GM23338 (cell line): ENCODE measurements at regions not wholly inside any gene's neighbourhood (a gene's known extent, or its start where the extent isn't known, plus 50 kb on each side); places are given as distances from the start of the nearest gene placed in this dataset.

Source experiments
- ATAC-seq: fragments of 200-7000 bp; cut with Tn5 transposase; 3 replicates; pipeline ENCODE4 v1.9.1; 2020
- DNase-seq: peaks from one replicate; pipeline ENCODE4 v3.0.0-alpha.2; 2015; ENCODE audit warnings: low spot score
- H2AFZ ChIP-seq: fragments of 200-600 bp; sonication (generic); 2 replicates; pipeline ENCODE4 v1.8.0; 2016; ENCODE audit warnings: antibody characterized with exemption, mild to moderate bottlenecking, moderate library complexity
- H3F3A ChIP-seq: fragments of 200-600 bp; sonication (generic); replicated peaks from 2 replicates; pipeline ENCODE4 v1.8.0; 2017; ENCODE audit warnings: antibody characterized with exemption, mixed run types, low read depth
- H3K27ac ChIP-seq: fragments of 200-600 bp; sonication (generic); 2 replicates; pipeline ENCODE4 v1.6.1; 2016; ENCODE audit warnings: low read depth
- H3K27me3 ChIP-seq: fragments of 200-600 bp; sonication (generic); 2 replicates; pipeline ENCODE4 v1.8.0; 2016; ENCODE audit warnings: mild to moderate bottlenecking, mixed run types, moderate library complexity; ENCODE audit not compliant: insufficient read depth
- H3K36me3 ChIP-seq: fragments of 200-600 bp; sonication (generic); 2 replicates; pipeline ENCODE4 v1.8.0; 2016; ENCODE audit warnings: mild to moderate bottlenecking; ENCODE audit not compliant: insufficient read depth
- H3K4me1 ChIP-seq: fragments of 200-600 bp; sonication (generic); 2 replicates; pipeline ENCODE4 v1.8.0; 2016; ENCODE audit warnings: mild to moderate bottlenecking, moderate library complexity; ENCODE audit not compliant: insufficient read depth
- H3K4me2 ChIP-seq: fragments of 200-600 bp; sonication (generic); 2 replicates; pipeline ENCODE4 v1.7.1; 2017; ENCODE audit warnings: mixed run types
- H3K4me3 ChIP-seq: fragments of 200-600 bp; sonication (generic); 2 replicates; pipeline ENCODE4 v1.6.1; 2016; ENCODE audit warnings: mixed run types
- H3K79me2 ChIP-seq: fragments of 200-600 bp; sonication (generic); replicated peaks from 2 replicates; pipeline ENCODE4 v1.8.0; 2017; ENCODE audit warnings: mild to moderate bottlenecking; ENCODE audit not compliant: insufficient read depth
- H3K9me2 ChIP-seq: fragments of 200-600 bp; sonication (generic); 2 replicates; pipeline ENCODE4 v1.8.0; 2017; ENCODE audit not compliant: insufficient read depth
- H4K20me1 ChIP-seq: fragments of 200-600 bp; sonication (generic); replicated peaks from 2 replicates; pipeline ENCODE4 v1.8.0; 2017; ENCODE audit warnings: mild to moderate bottlenecking; ENCODE audit not compliant: insufficient read depth
- H3K27ac Mint-ChIP-seq: 2 replicates; pipeline ENCODE4 v1.8.0; 2020; ENCODE audit warnings: inconsistent platforms, mild to moderate bottlenecking, moderate library complexity, mixed read lengths
- H3K27me3 Mint-ChIP-seq: 3 replicates; pipeline ENCODE4 v1.8.0; 2022; ENCODE audit warnings: low read depth, mild to moderate bottlenecking, moderate library complexity, mixed read lengths, inconsistent platforms; ENCODE audit not compliant: insufficient read depth, poor library complexity
- H3K36me3 Mint-ChIP-seq: 3 replicates; pipeline ENCODE4 v1.8.0; 2021; ENCODE audit warnings: low read depth, mild to moderate bottlenecking, inconsistent platforms, moderate library complexity, mixed read lengths
- H3K4me1 Mint-ChIP-seq: 3 replicates; pipeline ENCODE4 v1.8.0; 2020; ENCODE audit warnings: mild to moderate bottlenecking, inconsistent platforms, mixed read lengths
- H3K4me3 Mint-ChIP-seq: 3 replicates; pipeline ENCODE4 v1.8.0; 2021; ENCODE audit warnings: moderate library complexity, mild to moderate bottlenecking, inconsistent platforms, mixed read lengths
- H3K9me3 Mint-ChIP-seq: 3 replicates; pipeline ENCODE4 v1.8.0; 2020; ENCODE audit warnings: moderate library complexity, mild to moderate bottlenecking, inconsistent platforms, mixed read lengths
- JUNB ChIP-seq: IDR thresholded peaks from one replicate; pipeline ENCODE4 v1.6.1; 2016; ENCODE audit warnings: antibody characterized with exemption; ENCODE audit not compliant: unreplicated experiment
- NANOG ChIP-seq: IDR thresholded peaks from 2 replicates; pipeline ENCODE4 v1.6.1; 2016; ENCODE audit warnings: antibody characterized with exemption, borderline replicate concordance
- POLR2AphosphoS5 ChIP-seq: IDR thresholded peaks from 2 replicates; pipeline ENCODE4 v1.6.1; 2016; ENCODE audit warnings: antibody characterized with exemption, low read depth
- ZNF114 ChIP-seq: fragments of 250-450 bp; sonication (Bioruptor Pico); IDR thresholded peaks from 2 replicates; pipeline ENCODE4 v1.5.0; 2020; ENCODE audit warnings: mild to moderate bottlenecking, moderate library complexity
- TF ChIP-seq, protein P1 (sequence below): fragments of 250-450 bp; sonication (Bioruptor Pico); IDR thresholded peaks from 2 replicates; pipeline ENCODE4 v1.5.0; 2020; ENCODE audit warnings: mild to moderate bottlenecking, moderate library complexity
- TF ChIP-seq, protein P2 (sequence below), 2 experiments: fragments of 200-600 bp in 1 of 2; sonication (generic) in 1 of 2; conservative IDR thresholded peaks; 2 replicates each; pipeline versions ENCODE4 v1.5.1 to v1.6.1; 2016 to 2017; ENCODE audit warnings: antibody characterized with exemption in 2 of 2, low read depth in 2 of 2, mild to moderate bottlenecking in 2 of 2, moderate library complexity in 1 of 2
- TF ChIP-seq, protein P3 (sequence below): IDR thresholded peaks from one replicate; pipeline ENCODE4 v1.6.1; 2018; ENCODE audit warnings: antibody characterized with exemption; ENCODE audit not compliant: unreplicated experiment

DNA sequence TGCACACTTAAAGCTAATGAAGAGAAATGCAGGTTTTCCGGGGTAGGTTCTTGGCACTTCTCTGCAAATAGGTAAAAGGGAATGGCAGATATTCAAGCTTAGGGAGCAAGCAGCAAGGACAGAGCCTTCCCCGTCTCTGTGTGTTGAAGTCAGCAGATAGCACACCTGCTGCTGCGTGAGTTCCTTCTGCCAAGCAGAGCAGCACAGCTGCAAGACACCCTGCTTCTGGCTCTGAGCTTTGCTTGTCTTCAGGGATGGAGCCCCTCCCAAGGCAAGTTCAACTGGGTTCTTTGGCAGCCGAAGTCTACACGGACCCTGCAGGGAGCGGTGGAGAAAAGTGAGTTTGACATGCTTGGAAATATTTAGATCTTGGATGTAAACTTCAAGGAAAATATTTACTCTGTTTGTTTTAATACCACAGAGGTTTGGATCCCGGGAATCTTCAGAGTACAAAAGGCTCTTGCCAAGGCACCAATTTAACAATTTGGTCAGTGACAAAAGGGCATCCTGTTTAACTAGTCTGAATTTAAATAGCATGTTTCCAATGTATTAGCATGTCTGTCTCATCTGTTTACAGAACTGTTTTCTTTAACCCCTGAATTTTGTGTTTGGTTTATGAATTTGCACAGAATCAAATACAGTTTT, 113.4 kb upstream of the KCNJ16 start:
- DNase-seq = peak; percentile 63
- Mint-ChIP-seq H3K36me3 (no peaks in the 10 kb centered on the region), H3K27me3 (no peaks in the 10 kb centered on the region), H3K4me1 (peaks cover 22% of the 10 kb centered on the region), H3K4me3 (peak overlapping the region; percentile 30; the same call in 1 of the 3 replicates), H3K9me3 (no peaks in the 10 kb centered on the region; the same call in 2 of the 3 replicates), H3K27ac (0 out of 2 replicates have a peak overlapping the region, but pooled peaks have one; percentile 3)
- ATAC-seq = peak; percentile 99
- Histone ChIP-seq H3K27me3 (no peaks in the 10 kb centered on the region), H3K4me1 (peaks cover 14% of the 10 kb centered on the region), H2AFZ (peak overlapping the region; percentile 1; the same call in 1 of the 2 replicates), H4K20me1 (no peaks in the 10 kb centered on the region), H3K4me2 (peak overlapping the region; percentile 21), H3F3A (no peaks in the 10 kb centered on the region), H3K9me2 (peaks cover 11% of the 10 kb centered on the region; the same call in 1 of the 2 replicates), H3K4me3 (no peak overlapping the region), H3K27ac (no peak overlapping the region), H3K36me3 (no peaks in the 10 kb centered on the region), H3K79me2 (no peaks in the 10 kb centered on the region)
- TF ChIP-seq ZNF114 (CRISPR knock-in tag) = no peak
- TF ChIP-seq, protein P1, sequence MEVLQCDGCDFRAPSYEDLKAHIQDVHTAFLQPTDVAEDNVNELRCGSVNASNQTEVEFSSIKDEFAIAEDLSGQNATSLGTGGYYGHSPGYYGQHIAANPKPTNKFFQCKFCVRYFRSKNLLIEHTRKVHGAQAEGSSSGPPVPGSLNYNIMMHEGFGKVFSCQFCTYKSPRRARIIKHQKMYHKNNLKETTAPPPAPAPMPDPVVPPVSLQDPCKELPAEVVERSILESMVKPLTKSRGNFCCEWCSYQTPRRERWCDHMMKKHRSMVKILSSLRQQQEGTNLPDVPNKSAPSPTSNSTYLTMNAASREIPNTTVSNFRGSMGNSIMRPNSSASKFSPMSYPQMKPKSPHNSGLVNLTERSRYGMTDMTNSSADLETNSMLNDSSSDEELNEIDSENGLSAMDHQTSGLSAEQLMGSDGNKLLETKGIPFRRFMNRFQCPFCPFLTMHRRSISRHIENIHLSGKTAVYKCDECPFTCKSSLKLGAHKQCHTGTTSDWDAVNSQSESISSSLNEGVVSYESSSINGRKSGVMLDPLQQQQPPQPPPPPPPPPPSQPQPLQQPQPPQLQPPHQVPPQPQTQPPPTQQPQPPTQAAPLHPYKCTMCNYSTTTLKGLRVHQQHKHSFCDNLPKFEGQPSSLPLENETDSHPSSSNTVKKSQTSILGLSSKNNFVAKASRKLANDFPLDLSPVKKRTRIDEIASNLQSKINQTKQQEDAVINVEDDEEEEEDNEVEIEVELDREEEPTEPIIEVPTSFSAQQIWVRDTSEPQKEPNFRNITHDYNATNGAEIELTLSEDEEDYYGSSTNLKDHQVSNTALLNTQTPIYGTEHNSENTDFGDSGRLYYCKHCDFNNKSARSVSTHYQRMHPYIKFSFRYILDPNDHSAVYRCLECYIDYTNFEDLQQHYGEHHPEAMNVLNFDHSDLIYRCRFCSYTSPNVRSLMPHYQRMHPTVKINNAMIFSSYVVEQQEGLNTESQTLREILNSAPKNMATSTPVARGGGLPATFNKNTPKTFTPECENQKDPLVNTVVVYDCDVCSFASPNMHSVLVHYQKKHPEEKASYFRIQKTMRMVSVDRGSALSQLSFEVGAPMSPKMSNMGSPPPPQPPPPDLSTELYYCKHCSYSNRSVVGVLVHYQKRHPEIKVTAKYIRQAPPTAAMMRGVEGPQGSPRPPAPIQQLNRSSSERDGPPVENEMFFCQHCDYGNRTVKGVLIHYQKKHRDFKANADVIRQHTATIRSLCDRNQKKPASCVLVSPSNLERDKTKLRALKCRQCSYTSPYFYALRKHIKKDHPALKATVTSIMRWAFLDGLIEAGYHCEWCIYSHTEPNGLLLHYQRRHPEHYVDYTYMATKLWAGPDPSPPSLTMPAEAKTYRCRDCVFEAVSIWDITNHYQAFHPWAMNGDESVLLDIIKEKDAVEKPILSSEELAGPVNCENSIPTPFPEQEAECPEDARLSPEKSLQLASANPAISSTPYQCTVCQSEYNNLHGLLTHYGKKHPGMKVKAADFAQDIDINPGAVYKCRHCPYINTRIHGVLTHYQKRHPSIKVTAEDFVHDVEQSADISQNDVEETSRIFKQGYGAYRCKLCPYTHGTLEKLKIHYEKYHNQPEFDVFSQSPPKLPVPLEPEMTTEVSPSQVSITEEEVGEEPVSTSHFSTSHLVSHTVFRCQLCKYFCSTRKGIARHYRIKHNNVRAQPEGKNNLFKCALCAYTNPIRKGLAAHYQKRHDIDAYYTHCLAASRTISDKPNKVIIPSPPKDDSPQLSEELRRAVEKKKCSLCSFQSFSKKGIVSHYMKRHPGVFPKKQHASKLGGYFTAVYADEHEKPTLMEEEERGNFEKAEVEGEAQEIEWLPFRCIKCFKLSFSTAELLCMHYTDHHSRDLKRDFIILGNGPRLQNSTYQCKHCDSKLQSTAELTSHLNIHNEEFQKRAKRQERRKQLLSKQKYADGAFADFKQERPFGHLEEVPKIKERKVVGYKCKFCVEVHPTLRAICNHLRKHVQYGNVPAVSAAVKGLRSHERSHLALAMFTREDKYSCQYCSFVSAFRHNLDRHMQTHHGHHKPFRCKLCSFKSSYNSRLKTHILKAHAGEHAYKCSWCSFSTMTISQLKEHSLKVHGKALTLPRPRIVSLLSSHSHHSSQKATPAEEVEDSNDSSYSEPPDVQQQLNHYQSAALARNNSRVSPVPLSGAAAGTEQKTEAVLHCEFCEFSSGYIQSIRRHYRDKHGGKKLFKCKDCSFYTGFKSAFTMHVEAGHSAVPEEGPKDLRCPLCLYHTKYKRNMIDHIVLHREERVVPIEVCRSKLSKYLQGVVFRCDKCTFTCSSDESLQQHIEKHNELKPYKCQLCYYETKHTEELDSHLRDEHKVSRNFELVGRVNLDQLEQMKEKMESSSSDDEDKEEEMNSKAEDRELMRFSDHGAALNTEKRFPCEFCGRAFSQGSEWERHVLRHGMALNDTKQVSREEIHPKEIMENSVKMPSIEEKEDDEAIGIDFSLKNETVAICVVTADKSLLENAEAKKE (CRISPR knock-in tag) = peak; percentile 92

DNA sequence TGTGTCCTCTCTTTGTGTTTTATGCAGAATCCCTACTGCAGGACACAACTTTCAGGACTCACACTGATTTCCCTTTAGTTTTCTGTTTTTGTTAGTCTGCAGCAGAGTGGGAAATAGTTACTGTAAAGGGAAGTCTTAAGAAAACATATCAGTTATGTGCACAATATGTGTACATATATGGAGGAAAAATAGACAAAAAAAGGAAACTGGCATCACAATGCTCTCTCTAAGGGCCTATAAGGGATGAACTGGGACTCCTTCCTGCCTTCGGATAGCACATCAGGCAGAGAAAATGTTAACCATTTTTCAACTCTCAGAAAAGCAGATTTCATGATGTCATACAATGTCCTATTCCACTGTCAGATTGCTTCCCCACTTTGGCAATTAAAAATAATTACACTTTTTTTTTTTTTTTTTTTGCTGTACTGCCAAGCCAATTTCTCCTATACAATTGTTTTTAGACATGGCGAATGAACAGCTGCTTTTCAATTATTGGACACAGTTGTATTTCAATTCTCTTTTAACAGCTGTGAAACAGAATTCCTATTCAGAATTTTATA, 112.5 kb upstream of the KCNJ16 start:
- Histone ChIP-seq H3K4me2 (no peak overlapping the region), H3K4me1 (peaks cover 14% of the 10 kb centered on the region), H3K27me3 (no peaks in the 10 kb centered on the region), H3K79me2 (no peaks in the 10 kb centered on the region), H3K9me2 (peaks cover 11% of the 10 kb centered on the region; the same call in 1 of the 2 replicates), H2AFZ (no peak overlapping the region), H3F3A (no peaks in the 10 kb centered on the region), H3K27ac (no peak overlapping the region), H4K20me1 (no peaks in the 10 kb centered on the region), H3K36me3 (no peaks in the 10 kb centered on the region), H3K4me3 (no peak overlapping the region)
- DNase-seq = no peak
- H3K27me3 Mint-ChIP-seq = no peaks in the 10 kb centered on the region
- no peaks in the 10 kb centered on the region for H3K36me3 Mint-ChIP-seq
- no peak overlapping the region for H3K27ac Mint-ChIP-seq
- H3K9me3 Mint-ChIP-seq = no peaks in the 10 kb centered on the region; the same call in 2 of the 3 replicates
- H3K4me1 Mint-ChIP-seq = peaks cover 22% of the 10 kb centered on the region
- H3K4me3 Mint-ChIP-seq = no peak overlapping the region
- ATAC-seq = no peak
- TF ChIP-seq POLR2AphosphoS5 (no peak), NANOG (no peak), JUNB (no peak)
- TF ChIP-seq, protein P2, sequence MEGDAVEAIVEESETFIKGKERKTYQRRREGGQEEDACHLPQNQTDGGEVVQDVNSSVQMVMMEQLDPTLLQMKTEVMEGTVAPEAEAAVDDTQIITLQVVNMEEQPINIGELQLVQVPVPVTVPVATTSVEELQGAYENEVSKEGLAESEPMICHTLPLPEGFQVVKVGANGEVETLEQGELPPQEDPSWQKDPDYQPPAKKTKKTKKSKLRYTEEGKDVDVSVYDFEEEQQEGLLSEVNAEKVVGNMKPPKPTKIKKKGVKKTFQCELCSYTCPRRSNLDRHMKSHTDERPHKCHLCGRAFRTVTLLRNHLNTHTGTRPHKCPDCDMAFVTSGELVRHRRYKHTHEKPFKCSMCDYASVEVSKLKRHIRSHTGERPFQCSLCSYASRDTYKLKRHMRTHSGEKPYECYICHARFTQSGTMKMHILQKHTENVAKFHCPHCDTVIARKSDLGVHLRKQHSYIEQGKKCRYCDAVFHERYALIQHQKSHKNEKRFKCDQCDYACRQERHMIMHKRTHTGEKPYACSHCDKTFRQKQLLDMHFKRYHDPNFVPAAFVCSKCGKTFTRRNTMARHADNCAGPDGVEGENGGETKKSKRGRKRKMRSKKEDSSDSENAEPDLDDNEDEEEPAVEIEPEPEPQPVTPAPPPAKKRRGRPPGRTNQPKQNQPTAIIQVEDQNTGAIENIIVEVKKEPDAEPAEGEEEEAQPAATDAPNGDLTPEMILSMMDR (conservative IDR thresholded peaks at IDR 0.05; ENCODE audit: low read depth in 2 of 2) = no peak
- TF ChIP-seq, protein P3, sequence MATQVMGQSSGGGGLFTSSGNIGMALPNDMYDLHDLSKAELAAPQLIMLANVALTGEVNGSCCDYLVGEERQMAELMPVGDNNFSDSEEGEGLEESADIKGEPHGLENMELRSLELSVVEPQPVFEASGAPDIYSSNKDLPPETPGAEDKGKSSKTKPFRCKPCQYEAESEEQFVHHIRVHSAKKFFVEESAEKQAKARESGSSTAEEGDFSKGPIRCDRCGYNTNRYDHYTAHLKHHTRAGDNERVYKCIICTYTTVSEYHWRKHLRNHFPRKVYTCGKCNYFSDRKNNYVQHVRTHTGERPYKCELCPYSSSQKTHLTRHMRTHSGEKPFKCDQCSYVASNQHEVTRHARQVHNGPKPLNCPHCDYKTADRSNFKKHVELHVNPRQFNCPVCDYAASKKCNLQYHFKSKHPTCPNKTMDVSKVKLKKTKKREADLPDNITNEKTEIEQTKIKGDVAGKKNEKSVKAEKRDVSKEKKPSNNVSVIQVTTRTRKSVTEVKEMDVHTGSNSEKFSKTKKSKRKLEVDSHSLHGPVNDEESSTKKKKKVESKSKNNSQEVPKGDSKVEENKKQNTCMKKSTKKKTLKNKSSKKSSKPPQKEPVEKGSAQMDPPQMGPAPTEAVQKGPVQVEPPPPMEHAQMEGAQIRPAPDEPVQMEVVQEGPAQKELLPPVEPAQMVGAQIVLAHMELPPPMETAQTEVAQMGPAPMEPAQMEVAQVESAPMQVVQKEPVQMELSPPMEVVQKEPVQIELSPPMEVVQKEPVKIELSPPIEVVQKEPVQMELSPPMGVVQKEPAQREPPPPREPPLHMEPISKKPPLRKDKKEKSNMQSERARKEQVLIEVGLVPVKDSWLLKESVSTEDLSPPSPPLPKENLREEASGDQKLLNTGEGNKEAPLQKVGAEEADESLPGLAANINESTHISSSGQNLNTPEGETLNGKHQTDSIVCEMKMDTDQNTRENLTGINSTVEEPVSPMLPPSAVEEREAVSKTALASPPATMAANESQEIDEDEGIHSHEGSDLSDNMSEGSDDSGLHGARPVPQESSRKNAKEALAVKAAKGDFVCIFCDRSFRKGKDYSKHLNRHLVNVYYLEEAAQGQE = no peak
